Endothelial cell of umbilical vein (primary cell): ENCODE measurements at regions not wholly inside any gene's neighbourhood (a gene's known extent, or its start where the extent isn't known, plus 50 kb on each side); places are given as distances from the start of the nearest gene placed in this dataset.

ENCODE experiments used
- CTCF ChIP-seq, 2 donors: IDR thresholded peaks; 1 replicate in 1 of 2; 2 replicates in 1 of 2; pipeline ENCODE4 v1.5.1; 2011; ENCODE audit warnings: low read length in 2 of 2, mild to moderate bottlenecking in 2 of 2, moderate library complexity in 2 of 2, control low read depth in 1 of 2, inconsistent platforms in 1 of 2, low read depth in 1 of 2; ENCODE audit not compliant: insufficient read depth in 1 of 2; ENCODE audit errors: extremely low read depth in 1 of 2
- EZH2 ChIP-seq: IDR thresholded peaks from 2 replicates; pipeline ENCODE4 v1.6.1; 2012; ENCODE audit warnings: borderline replicate concordance, low read depth, mild to moderate bottlenecking, moderate library complexity, low read length, inconsistent platforms; ENCODE audit not compliant: severe bottlenecking
- FOS ChIP-seq: IDR thresholded peaks from 2 replicates; pipeline ENCODE4 v1.6.1; 2011; ENCODE audit warnings: mild to moderate bottlenecking, low read length, moderate library complexity, borderline replicate concordance; ENCODE audit not compliant: insufficient read depth
- MAX ChIP-seq: IDR thresholded peaks from 2 replicates; pipeline ENCODE4 v1.6.1; 2011; ENCODE audit not compliant: insufficient read depth, insufficient read length
- MYC ChIP-seq: IDR thresholded peaks from one replicate; pipeline ENCODE4 v1.6.1; 2011; ENCODE audit warnings: mild to moderate bottlenecking, low read depth, low read length
- POLR2A ChIP-seq: IDR thresholded peaks from 2 replicates; pipeline ENCODE4 v1.6.1; 2012; ENCODE audit warnings: low read depth, mild to moderate bottlenecking, control low read depth, low read length

- TF ChIP-seq EZH2: no peak
- TF ChIP-seq CTCF (IDR thresholded peaks at IDR 0.05; ENCODE audit: extremely low read depth in 1 of 2, insufficient read depth in 1 of 2, low read depth in 1 of 2, low read length in 2 of 2): no peak
- TF ChIP-seq MAX: no peak
- TF ChIP-seq POLR2A: no peak
- TF ChIP-seq MYC: no peak
- no peak for TF ChIP-seq FOS
Measured at GRCh38 chr14:40365305-40365704, 933.1 kb upstream of the FBXO33 start.
